Germinal center (tissue), 1 donor: ENCODE measurements at regions not wholly inside any gene's neighbourhood (a gene's known extent, or its start where the extent isn't known, plus 50 kb on each side); places are given as distances from the start of the nearest gene placed in this dataset.
"Not testable (repeated sequence)": the region's sequence is repeated elsewhere in the genome, so short reads cannot be mapped to it uniquely, and the experiment has no call there.

Experiments
- DNase-seq: peaks from one replicate; pipeline ENCODE4 v3.0.0; 2012; ENCODE audit warnings: mixed read lengths, low spot score

GRCh38 chr11:106497321-106497720 is 419.9 kb downstream of the AASDHPPT start:
- no peak for DNase-seq

GRCh38 chr11:106497822-106498221 is 420.4 kb downstream of the AASDHPPT start:
- no peak for DNase-seq

GRCh38 chr11:106503901-106504300 is 426.4 kb downstream of the AASDHPPT start:
- DNase-seq = no peak

- DNase-seq = no peak
These were observed 430.3 kb downstream of the AASDHPPT start for GRCh38 chr11:106507645-106508306.

GRCh38 chr11:106514706-106515105 is 437.2 kb downstream of the AASDHPPT start:
- DNase-seq = no peak

- DNase-seq = no peak
These were observed 440.0 kb downstream of the AASDHPPT start for GRCh38 chr11:106517426-106517825.

- no peak for DNase-seq
These were observed 442.9 kb downstream of the AASDHPPT start for GRCh38 chr11:106520146-106520912.

GRCh38 chr11:106520920-106521319 is 443.5 kb downstream of the AASDHPPT start:
- no peak for DNase-seq

- DNase-seq = no peak
These were observed 445.7 kb downstream of the AASDHPPT start for GRCh38 chr11:106523171-106523570.

GRCh38 chr11:106523921-106524320 is 446.5 kb downstream of the AASDHPPT start:
- no peak for DNase-seq

GRCh38 chr11:106524436-106524835 is 447.0 kb downstream of the AASDHPPT start:
- no peak for DNase-seq

GRCh38 chr11:106531648-106532047 is 454.2 kb downstream of the AASDHPPT start:
- DNase-seq = not testable (repeated sequence)

- DNase-seq = no peak
These were observed 455.6 kb downstream of the AASDHPPT start for GRCh38 chr11:106533046-106533445.

- no peak for DNase-seq
These were observed 462.5 kb downstream of the AASDHPPT start for GRCh38 chr11:106540001-106540400.

GRCh38 chr11:106548406-106548805 is 469.9 kb downstream of the GUCY1A2 start:
- no peak for DNase-seq

GRCh38 chr11:106551744-106552673 is 466.3 kb downstream of the GUCY1A2 start:
- DNase-seq = no peak

GRCh38 chr11:106552694-106553203 is 465.5 kb downstream of the GUCY1A2 start:
- no peak for DNase-seq

GRCh38 chr11:106553304-106553703 is 465.0 kb downstream of the GUCY1A2 start:
- no peak for DNase-seq

GRCh38 chr11:106555566-106556250 is 462.6 kb downstream of the GUCY1A2 start:
- DNase-seq = not testable (repeated sequence)

GRCh38 chr11:106565326-106565725 is 452.9 kb downstream of the GUCY1A2 start:
- DNase-seq = no peak

- no peak for DNase-seq
These were observed 449.6 kb downstream of the GUCY1A2 start for GRCh38 chr11:106568632-106569031.

- not testable (repeated sequence) for DNase-seq
These were observed 440.9 kb downstream of the GUCY1A2 start for GRCh38 chr11:106577384-106577783.
